Body of pancreas (tissue), 4 donors: ENCODE measurements at regions not wholly inside any gene's neighbourhood (a gene's known extent, or its start where the extent isn't known, plus 50 kb on each side); places are given as distances from the start of the nearest gene placed in this dataset.

Source experiments
- CTCF ChIP-seq, 7 experiments: fragments of 450-650 bp in 4 of 7; fragments of 200-600 bp in 3 of 7; sonication (generic) in 3 of 7; IDR thresholded peaks; one replicate each; pipeline ENCODE4 v1.5.1; 2016 to 2019; ENCODE audit warnings: antibody characterized with exemption in 7 of 7
- POLR2A ChIP-seq, 3 donors: fragments of 450-650 bp; IDR thresholded peaks; one replicate each; pipeline ENCODE4 v1.6.1; 2016; ENCODE audit warnings: antibody characterized with exemption in 3 of 3, mild to moderate bottlenecking in 2 of 3

DNA sequence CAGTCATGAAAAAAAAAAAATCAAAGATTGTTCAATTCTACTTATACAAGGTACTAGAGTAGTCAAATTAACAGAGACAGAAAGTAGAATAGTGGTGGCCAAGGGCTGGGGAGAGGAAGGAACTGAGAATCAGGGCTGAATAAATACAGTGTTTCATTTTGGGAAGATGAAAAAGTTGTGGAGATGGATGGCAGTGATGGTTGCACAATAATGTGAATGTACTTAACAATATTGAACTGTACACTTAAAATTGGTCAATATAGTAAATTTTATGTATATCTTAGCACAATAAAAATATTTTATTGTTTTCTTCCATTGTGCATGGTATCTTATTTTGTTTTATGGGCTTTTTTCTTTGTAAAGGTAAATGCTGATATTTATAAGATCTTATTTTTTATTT, 262.2 kb upstream of the AGTR1 start:
- TF ChIP-seq CTCF (IDR thresholded peaks at IDR 0.05): no peak
- no peak for TF ChIP-seq POLR2A (IDR thresholded peaks at IDR 0.05)
